ENCODE measurements at regions not wholly inside any gene's neighbourhood (a gene's known extent, or its start where the extent isn't known, plus 50 kb on each side); places are given as distances from the start of the nearest gene placed in this dataset.

DNA sequence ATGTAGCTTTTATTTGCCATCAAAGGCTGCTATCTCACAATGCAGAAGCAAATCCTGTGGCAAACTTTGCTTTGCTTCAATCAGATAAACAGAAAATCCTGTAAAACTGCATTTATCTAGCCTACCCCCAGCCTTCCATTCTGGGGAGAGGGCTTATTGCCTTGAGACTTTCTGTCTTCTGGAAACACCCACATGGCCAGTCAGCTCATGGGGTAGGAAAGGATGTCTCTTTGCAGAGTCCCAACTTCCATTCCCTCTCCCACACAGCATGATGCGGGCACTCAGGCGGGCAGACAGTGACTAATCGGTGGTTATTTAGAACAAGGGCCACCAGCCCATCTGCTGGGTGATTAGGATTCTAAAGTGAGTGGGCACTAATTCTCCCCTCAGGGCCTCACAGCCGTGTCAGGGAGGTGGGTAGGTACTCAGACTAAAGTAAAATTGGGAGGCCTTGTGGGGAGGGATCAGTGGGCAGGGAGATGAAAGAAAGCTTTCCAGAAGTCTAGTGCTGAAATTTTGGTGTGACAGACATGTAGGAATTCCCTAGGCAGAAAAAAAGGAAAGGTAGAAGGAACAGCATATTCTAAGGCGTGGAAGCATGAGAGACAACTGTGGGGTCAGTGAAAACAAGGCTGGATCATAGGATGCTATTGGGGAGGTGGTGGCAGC lies 720.5 kb downstream of the VRK1 start:
- H3K4me3 ChIP-seq (ENCODE audit: low read depth, low read length) = no peak overlapping the region
- POLR2A ChIA-PET = no interaction called here
- H3K36me3 ChIP-seq (ENCODE audit: control insufficient read depth, insufficient read depth, low read length) = no peaks in the 10 kb centered on the region
- no peaks in the 10 kb centered on the region for H3K27me3 ChIP-seq (ENCODE audit: control insufficient read depth, insufficient read depth, low read length)
- no peak for TF ChIP-seq CTCF (IDR thresholded peaks at IDR 0.05; ENCODE audit: insufficient read depth, low read depth, low read length)
- no peak for DNase-seq (ENCODE audit: low read depth)
- CTCF ChIA-PET = no interaction called here

GRCh38 chr14:97523936-97524335 lies 726.8 kb downstream of the VRK1 start:
- no peak overlapping the region for H3K4me3 ChIP-seq (ENCODE audit: low read depth, low read length)
- no peak for TF ChIP-seq CTCF (IDR thresholded peaks at IDR 0.05; ENCODE audit: insufficient read depth, low read depth, low read length)
- CTCF ChIA-PET = no interaction called here
- H3K36me3 ChIP-seq (ENCODE audit: control insufficient read depth, insufficient read depth, low read length) = no peaks in the 10 kb centered on the region
- POLR2A ChIA-PET = no interaction called here
- no peaks in the 10 kb centered on the region for H3K27me3 ChIP-seq (ENCODE audit: control insufficient read depth, insufficient read depth, low read length)
- DNase-seq (ENCODE audit: low read depth) = no peak

GRCh38 chr14:97524589-97525319 lies 727.6 kb downstream of the VRK1 start:
- H3K27me3 ChIP-seq (ENCODE audit: control insufficient read depth, insufficient read depth, low read length) = no peaks in the 10 kb centered on the region
- POLR2A ChIA-PET = no interaction called here
- DNase-seq (ENCODE audit: low read depth) = no peak
- no peak overlapping the region for H3K4me3 ChIP-seq (ENCODE audit: low read depth, low read length)
- no peak for TF ChIP-seq CTCF (IDR thresholded peaks at IDR 0.05; ENCODE audit: insufficient read depth, low read depth, low read length)
- no peaks in the 10 kb centered on the region for H3K36me3 ChIP-seq (ENCODE audit: control insufficient read depth, insufficient read depth, low read length)
- CTCF ChIA-PET = no interaction called here

- no peak for TF ChIP-seq CTCF (IDR thresholded peaks at IDR 0.05; ENCODE audit: insufficient read depth, low read depth, low read length)
- DNase-seq (ENCODE audit: low read depth) = no peak
- POLR2A ChIA-PET = no interaction called here
- Histone ChIP-seq H3K27me3 (ENCODE audit: control insufficient read depth, insufficient read depth, low read length) (no peaks in the 10 kb centered on the region), H3K4me3 (ENCODE audit: low read depth, low read length) (no peak overlapping the region), H3K36me3 (ENCODE audit: control insufficient read depth, insufficient read depth, low read length) (no peaks in the 10 kb centered on the region)
- CTCF ChIA-PET = no interaction called here
These were observed 730.8 kb downstream of the VRK1 start for GRCh38 chr14:97527993-97528392.

DNA sequence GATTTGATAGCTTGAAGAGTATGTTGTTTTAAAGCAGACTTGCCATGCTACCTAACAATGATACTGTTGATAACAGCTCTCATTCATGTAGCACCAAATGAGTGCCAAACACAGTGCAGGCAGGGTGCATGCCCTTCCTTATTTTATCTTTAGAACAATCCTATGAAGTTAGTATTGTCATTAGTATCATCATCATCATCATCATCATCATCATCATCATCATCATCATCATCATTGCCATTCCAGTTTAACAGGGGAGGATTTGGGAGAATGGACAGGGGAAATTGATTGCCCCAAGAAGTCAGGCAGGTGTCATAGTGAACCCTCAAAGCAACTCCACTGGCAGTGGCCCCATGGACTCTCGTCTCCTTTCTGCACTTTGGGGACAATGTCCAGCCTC lies 734.9 kb downstream of the VRK1 start:
- ChIA-PET CTCF (no interaction called here), POLR2A (no interaction called here)
- no peak overlapping the region for H3K4me3 ChIP-seq (ENCODE audit: low read depth, low read length)
- no peak for DNase-seq (ENCODE audit: low read depth)
- H3K36me3 ChIP-seq (ENCODE audit: control insufficient read depth, insufficient read depth, low read length) = no peaks in the 10 kb centered on the region
- no peaks in the 10 kb centered on the region for H3K27me3 ChIP-seq (ENCODE audit: control insufficient read depth, insufficient read depth, low read length)
- TF ChIP-seq CTCF (IDR thresholded peaks at IDR 0.05; ENCODE audit: insufficient read depth, low read depth, low read length) = no peak
